ENCODE measurements at regions not wholly inside any gene's neighbourhood (a gene's known extent, or its start where the extent isn't known, plus 50 kb on each side); places are given as distances from the start of the nearest gene placed in this dataset.
"Not testable (repeated sequence)": the region's sequence is repeated elsewhere in the genome, so short reads cannot be mapped to it uniquely, and the experiment has no call there.

- no peak for FAIRE-seq
Observed at GRCh38 chr2:160584972-160585494, 91.4 kb upstream of the RBMS1 start.

DNA sequence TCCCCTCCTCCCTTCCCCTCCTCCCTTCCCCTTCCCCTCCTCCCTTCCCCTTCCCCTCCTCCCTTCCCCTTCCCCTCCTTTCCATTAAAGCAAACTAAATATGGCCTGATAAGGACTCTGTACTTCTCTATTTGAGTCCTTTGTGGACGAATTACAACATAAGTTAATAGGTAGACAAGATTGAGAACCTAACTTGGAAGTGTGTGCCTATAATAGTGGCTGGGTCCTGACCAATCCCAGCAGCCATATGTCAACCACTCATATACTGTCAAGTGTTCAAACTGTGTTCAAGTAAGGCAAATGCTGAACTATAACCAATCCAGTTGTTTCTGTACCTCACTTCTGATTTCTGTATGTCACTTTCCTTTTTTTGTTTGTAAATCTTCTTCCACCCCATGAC, 97.1 kb upstream of the RBMS1 start:
- FAIRE-seq, result no peak

DNA sequence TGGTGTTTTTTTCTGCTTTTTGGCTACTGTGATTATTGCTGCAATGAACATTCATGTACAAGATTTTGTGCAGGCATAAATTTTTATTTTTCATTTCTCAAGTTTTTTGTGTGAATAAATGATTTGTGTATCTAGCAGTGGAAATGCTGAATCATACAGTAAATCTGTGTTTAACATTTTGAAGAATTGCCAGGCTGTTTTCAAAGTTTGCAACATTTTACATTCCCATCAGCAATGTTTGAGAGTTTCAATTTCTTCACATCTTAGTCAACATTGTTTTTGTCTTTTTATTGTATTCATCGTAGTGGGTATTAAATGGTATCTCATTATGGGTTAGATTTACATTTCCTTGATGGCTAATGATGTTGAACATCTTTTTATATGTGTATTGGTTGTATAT, 98.8 kb upstream of the RBMS1 start:
- no peak for FAIRE-seq

- FAIRE-seq, result peak; percentile 33
Observed at GRCh38 chr2:160592993-160593392, 99.4 kb upstream of the RBMS1 start.

- FAIRE-seq, result no peak
Observed at GRCh38 chr2:160596441-160596840, 102.8 kb upstream of the RBMS1 start.

- FAIRE-seq, result not testable (repeated sequence)
Observed at GRCh38 chr2:160600437-160600836, 106.8 kb upstream of the RBMS1 start.

DNA sequence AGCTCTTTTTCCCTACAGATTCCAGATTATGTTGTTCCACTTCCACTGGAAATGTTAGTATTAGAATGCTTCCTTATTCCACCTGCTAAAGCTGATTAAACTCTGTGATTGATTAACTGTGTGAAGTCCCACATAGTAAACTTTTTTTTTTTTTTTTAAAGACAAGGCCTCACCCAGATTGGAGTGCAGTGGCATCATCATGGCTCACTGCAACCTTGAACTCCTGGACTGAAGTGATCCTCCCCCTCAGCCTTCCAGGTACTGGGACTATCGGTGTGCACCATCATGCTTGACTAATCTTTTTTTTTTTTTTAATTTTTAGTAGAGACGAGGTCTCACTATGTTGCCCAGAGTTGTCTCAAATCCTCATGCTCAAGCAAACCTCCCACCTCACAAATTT, 108.5 kb upstream of the RBMS1 start:
- FAIRE-seq, result no peak

- FAIRE-seq, result no peak
Observed at GRCh38 chr2:160603771-160604510, 110.3 kb upstream of the RBMS1 start.

DNA sequence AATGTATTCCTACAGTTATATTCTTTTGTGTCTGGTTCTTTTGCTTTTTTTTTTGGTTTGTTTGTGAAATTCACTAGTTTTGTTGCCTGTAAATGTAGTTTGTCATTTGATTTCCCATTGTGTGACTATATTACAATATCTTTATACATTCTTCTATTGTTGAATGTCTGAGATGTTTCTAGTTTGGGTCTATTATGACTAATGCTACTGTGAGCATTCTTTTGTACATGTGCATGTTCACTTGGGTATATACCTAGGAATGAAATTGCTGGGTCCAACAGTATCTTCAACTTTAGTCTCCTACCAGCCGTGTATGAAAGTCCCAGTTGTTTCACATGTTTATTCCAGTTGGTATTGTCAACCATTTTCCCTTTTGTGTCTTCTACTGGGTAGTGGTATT, 112.7 kb upstream of the RBMS1 start:
- no peak for FAIRE-seq

GRCh38 chr2:160608599-160608998, 115.0 kb upstream of the RBMS1 start:
- FAIRE-seq, result no peak

- no peak for FAIRE-seq
Observed at GRCh38 chr2:160609346-160609745, 115.7 kb upstream of the RBMS1 start.

DNA sequence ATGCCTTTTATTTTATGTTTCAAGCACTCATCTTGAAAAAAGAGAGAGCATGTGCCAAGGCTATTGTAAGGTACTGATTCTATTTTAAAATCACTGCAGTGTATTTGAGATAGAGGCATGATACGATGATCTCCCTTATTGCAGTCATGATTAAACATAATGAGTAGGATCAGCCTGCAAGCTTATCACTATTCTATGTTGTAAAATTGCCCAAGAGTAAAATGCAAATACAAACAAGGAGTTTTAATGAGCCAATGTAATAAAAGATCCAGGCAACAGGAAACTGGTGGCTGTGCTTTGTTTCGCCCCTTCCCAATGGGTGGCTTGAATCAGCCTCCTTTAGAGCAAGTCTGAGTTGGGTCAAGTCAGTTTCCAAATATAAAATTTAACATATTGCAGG, 116.4 kb upstream of the RBMS1 start:
- no peak for FAIRE-seq

GRCh38 chr2:160612266-160612856, 118.8 kb upstream of the RBMS1 start:
- no peak for FAIRE-seq

DNA sequence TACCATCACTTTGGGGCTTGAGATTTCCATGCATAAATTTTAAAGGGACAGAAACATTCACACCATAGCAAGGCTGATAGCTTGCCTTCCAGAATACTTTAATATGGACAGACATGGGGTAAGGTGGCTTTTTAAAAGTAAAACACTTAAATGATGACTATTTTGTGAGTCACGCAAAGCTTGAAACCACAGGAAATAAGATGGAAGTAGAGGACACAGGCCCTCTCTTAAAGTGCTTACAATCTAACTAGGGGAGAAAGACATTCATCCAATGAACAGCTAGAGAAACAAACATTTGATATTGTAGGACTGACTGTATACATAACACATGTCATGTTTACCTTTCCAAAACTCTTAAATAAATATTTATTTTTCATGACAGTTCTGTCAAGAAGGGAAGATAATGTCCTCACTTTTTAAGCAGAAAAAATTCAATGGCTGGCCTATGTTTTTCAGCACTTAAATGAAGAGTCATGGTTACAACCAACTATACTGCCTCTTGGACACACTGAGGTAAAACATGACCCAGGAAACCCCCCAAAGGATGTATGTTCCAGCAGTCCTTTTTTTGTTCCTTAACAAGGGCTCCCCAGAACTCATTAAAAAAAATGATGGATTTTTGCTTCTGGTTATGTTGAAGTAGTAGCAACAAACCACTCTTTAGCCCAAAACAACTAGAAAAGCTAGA, 120.0 kb upstream of the RBMS1 start:
- no peak for FAIRE-seq

DNA sequence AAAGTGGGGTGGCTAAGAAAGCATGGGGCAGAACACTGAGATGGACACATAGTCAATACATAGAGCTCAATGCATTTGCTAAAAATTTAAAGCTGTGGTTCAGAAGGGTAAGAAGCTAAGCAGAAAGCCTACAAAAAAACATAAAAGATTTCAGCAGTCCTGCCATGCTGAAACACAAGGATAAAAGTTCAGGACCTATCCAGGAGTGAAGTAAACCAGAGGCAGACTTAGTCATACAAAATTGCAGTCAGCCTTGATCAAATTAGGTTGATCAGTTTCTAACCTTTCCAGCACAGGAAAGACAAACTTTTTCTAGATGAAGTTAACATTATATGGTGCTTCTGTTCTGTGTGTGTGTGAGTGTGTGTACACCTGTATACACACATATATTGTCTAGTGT, 120.8 kb upstream of the RBMS1 start:
- FAIRE-seq, result no peak

GRCh38 chr2:160615706-160616105, 122.1 kb upstream of the RBMS1 start:
- no peak for FAIRE-seq

- FAIRE-seq, result no peak
Observed at GRCh38 chr2:160616149-160616548, 122.5 kb upstream of the RBMS1 start.

DNA sequence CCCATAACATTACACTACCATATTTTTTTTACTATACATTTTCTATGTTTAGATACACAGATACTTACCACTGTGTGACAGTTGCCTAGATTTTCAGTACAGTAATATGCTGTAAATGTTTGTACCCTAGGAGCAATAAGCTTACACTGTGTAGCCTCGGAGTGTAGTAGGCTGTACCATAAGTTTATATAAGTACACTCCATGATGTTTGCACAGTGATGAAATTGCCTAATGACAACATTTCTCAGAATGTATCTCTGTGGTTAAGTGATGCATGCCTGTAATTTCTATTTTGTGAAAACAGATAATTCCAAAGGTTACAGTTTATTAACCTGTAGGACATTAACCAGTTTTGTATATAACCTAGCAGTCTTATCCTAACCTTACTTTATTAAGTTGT, 128.1 kb upstream of the RBMS1 start:
- no peak for FAIRE-seq

- not testable (repeated sequence) for FAIRE-seq
Observed at GRCh38 chr2:160628020-160628637, 134.5 kb upstream of the RBMS1 start.

DNA sequence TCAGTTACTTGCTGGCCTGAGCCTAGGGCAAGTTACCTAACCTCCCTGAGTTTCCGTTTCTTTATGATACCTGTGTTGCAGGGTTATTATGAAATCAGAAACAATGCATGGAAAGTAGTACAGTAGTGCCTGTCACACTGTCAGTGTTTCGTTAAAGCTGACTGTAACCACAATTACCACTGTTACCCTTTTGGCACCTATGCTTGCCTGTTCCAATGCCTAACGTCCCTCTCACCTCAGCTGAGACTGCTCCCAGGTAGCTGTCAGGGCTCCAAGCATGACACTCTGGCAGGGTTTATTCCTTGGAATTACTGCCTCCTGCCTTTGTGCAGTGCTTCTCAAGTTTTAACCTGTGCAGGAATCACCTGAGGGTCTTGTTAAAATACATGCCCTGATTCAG, 135.2 kb upstream of the RBMS1 start:
- FAIRE-seq, result no peak

DNA sequence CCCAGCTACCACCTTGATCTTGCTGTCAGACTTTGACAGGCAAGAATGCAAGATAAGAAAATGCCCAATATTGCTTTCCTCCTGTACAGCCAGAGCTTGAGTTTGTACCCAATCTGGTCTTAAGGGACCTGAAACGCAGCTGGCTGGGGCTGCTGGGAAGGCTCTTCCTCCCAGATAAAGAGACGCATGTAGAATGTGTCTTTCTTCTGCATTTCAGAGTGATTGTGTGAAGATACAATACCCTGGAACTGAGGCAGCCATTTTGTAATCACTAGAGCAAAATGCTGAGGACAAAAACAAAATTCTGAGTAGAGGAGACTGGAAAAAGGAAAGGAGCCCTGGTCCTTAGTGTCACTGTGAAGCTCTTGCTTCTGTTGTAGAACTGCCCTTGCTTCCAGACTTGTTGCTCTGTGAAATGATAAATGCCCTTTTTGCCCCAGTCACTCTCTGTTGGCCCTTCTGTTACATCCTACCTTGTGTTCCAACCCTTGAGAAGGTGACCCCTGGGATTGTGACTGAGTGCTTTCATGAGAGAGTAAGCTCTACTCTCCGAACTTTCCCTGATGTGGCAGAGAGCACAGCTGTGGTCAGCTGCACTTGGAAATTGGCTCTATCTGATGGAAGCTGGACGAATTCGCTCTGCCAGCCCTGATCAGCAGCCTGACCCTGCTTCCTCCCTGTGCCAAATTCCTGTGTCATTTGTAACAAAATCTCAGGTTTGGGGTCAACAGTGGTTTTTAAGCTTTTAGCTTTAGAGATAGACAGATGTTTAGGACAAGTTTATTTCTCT, 137.4 kb upstream of the RBMS1 start:
- FAIRE-seq, result no peak
